Upper lobe of left lung (tissue), 6 donors: ENCODE measurements at regions not wholly inside any gene's neighbourhood (a gene's known extent, or its start where the extent isn't known, plus 50 kb on each side); places are given as distances from the start of the nearest gene placed in this dataset.

Experiments used
- ATAC-seq, 2 donors: fragments of 200-7000 bp; cut with Tn5 transposase; one replicate each; pipeline ENCODE4 v1.9.1; 2022; ENCODE audit warnings: mild to moderate bottlenecking in 2 of 2, moderate library complexity in 2 of 2; ENCODE audit not compliant: low FRiP score in 2 of 2
- DNase-seq, 2 donors: peaks; one replicate each; pipeline ENCODE4 v3.0.0-alpha.2; 2019 to 2020
- H3K27ac ChIP-seq, 4 donors: fragments of 200-600 bp; sonication (generic); one replicate each; pipeline ENCODE4 v1.5.1; 2016 to 2019
- H3K27me3 ChIP-seq, 4 donors: fragments of 200-600 bp; sonication (generic); one replicate each; pipeline ENCODE4 v1.5.1; 2017 to 2019
- H3K36me3 ChIP-seq, 4 donors: fragments of 200-600 bp; sonication (generic); one replicate each; pipeline ENCODE4 v1.5.1; 2016 to 2019
- H3K4me1 ChIP-seq, 4 donors: fragments of 200-600 bp; sonication (generic); one replicate each; pipeline ENCODE4 v1.5.1; 2018 to 2019
- H3K4me3 ChIP-seq, 4 donors: fragments of 200-600 bp; sonication (generic); one replicate each; pipeline ENCODE4 v1.5.1; 2017 to 2019; ENCODE audit warnings: mild to moderate bottlenecking in 2 of 4, moderate library complexity in 1 of 4
- H3K9me3 ChIP-seq, 4 donors: fragments of 200-600 bp; sonication (generic); one replicate each; pipeline ENCODE4 v1.5.1; 2018 to 2019
- CTCF ChIP-seq, 6 experiments: fragments of 450-650 bp in 4 of 6; fragments of 200-600 bp in 2 of 6; sonication (generic) in 2 of 6; IDR thresholded peaks; one replicate each; pipeline ENCODE4 v1.5.1; 2016 to 2019; ENCODE audit warnings: antibody characterized with exemption in 6 of 6
- EP300 ChIP-seq, 4 donors: sonication (generic); formaldehyde crosslinking; IDR thresholded peaks; one replicate each; pipeline ENCODE4 v1.5.1; 2017; ENCODE audit warnings: antibody characterized with exemption in 4 of 4, control low read depth in 2 of 4
- POLR2A ChIP-seq, 4 donors: fragments of 450-650 bp; IDR thresholded peaks; one replicate each; pipeline ENCODE4 v1.5.1; 2016 to 2017; ENCODE audit warnings: antibody characterized with exemption in 4 of 4, mild to moderate bottlenecking in 2 of 4
- POLR2AphosphoS5 ChIP-seq, 2 donors: sonication (generic); formaldehyde crosslinking; IDR thresholded peaks; one replicate each; pipeline ENCODE4 v1.5.1; 2017; ENCODE audit warnings: antibody characterized with exemption in 2 of 2
- WGBS, 2 donors: methylation state at CpG; one replicate each; pipeline ENCODE4 v1.1.5; 2017 to 2018; 5-methylcytosine and 5-hydroxymethylcytosine counted together
- donor health status: DM: no; HTN: no; CAD: no; lungs with moderate emphysema.
- donor health status: DM: no; HTN: yes; CAD: no; lungs with severe emphysema.

DNA sequence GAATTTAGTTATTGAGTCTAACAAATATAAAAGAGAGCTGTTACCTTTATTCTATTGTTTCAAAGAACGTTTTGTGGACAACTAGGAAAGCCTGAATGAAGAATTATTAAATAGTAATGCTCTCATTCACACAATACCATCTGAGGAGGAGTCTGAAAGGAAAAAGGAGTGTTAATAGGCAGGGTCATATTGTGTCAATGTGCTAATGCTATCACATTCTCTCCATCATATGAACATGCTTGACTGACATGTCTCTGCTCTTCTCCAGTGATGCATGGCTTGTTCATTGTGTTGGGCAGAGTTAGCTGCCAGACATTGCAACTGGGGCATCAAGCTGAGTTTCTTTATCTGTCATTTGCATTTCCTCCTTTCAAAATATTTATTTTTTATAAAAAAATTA, 1578.0 kb downstream of the MAT2B start:
- 47 to 78% methylated on average over 1 of the region's 1 CpG for WGBS, 2 donors
- Histone ChIP-seq H3K4me3 (no peak overlapping the region), H3K4me1 (no peaks in the 10 kb centered on the region), H3K27ac (no peak overlapping the region), H3K36me3 (no peaks in the 10 kb centered on the region), H3K27me3 (no peaks in the 10 kb centered on the region), H3K9me3 (no peaks in the 10 kb centered on the region)
- TF ChIP-seq EP300 (IDR thresholded peaks at IDR 0.05) = no peak
- no peak for TF ChIP-seq POLR2AphosphoS5 (IDR thresholded peaks at IDR 0.05)
- no peak for TF ChIP-seq CTCF (IDR thresholded peaks at IDR 0.05)
- TF ChIP-seq POLR2A (IDR thresholded peaks at IDR 0.05) = no peak
- ATAC-seq (no peak), DNase-seq (no peak)

DNA sequence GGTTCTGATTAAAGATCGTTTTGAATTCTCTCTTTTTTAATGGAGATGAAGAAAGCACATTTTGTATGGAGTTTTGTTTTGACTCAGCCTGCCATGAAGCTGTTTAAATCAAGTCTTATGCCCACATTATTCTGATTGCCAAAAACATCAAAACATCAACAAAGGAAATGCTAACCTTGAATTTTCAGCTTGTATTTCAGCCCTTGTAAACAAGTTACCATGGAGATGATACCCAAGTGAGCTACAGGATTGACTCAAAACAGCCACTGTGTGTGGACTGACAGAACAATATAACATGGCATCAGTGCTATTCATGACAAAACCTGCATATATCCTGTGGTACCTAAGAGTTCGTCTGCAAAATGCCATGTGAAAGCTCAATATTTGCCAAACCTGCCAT, 1581.0 kb downstream of the MAT2B start:
- no peaks in the 10 kb centered on the region for H3K27me3 ChIP-seq
- no peaks in the 10 kb centered on the region for H3K9me3 ChIP-seq
- no peaks in the 10 kb centered on the region for H3K4me1 ChIP-seq
- TF ChIP-seq POLR2A (IDR thresholded peaks at IDR 0.05) = no peak
- no peak for TF ChIP-seq CTCF (IDR thresholded peaks at IDR 0.05)
- no peak for TF ChIP-seq POLR2AphosphoS5 (IDR thresholded peaks at IDR 0.05)
- TF ChIP-seq EP300 (IDR thresholded peaks at IDR 0.05) = no peak
- H3K27ac ChIP-seq = no peak overlapping the region
- no peak overlapping the region for H3K4me3 ChIP-seq
- H3K36me3 ChIP-seq = no peaks in the 10 kb centered on the region
- DNase-seq (no peak), ATAC-seq (no peak)
- WGBS, 2 donors = 77 to 85% methylated on average over 2 of the region's 2 CpGs

GRCh38 chr5:165094782-165095181, 1589.4 kb downstream of the MAT2B start:
- H3K4me3 ChIP-seq = no peak overlapping the region
- no peaks in the 10 kb centered on the region for H3K9me3 ChIP-seq
- DNase-seq (no peak), ATAC-seq (no peak)
- no peaks in the 10 kb centered on the region for H3K27me3 ChIP-seq
- WGBS, 2 donors = 95 to 96% methylated on average over 1 of the region's 1 CpG
- H3K27ac ChIP-seq = no peak overlapping the region
- H3K36me3 ChIP-seq = no peaks in the 10 kb centered on the region
- no peaks in the 10 kb centered on the region for H3K4me1 ChIP-seq
- TF ChIP-seq EP300 (IDR thresholded peaks at IDR 0.05) (no peak), POLR2A (IDR thresholded peaks at IDR 0.05) (no peak), POLR2AphosphoS5 (IDR thresholded peaks at IDR 0.05) (no peak), CTCF (IDR thresholded peaks at IDR 0.05) (no peak)

GRCh38 chr5:165101709-165102108, 1596.3 kb downstream of the MAT2B start:
- H3K27ac ChIP-seq = no peak overlapping the region
- H3K4me1 ChIP-seq = no peaks in the 10 kb centered on the region
- no peak overlapping the region for H3K4me3 ChIP-seq
- H3K27me3 ChIP-seq = no peaks in the 10 kb centered on the region
- no peak for DNase-seq
- H3K9me3 ChIP-seq = no peaks in the 10 kb centered on the region
- H3K36me3 ChIP-seq = no peaks in the 10 kb centered on the region
- TF ChIP-seq POLR2AphosphoS5 (IDR thresholded peaks at IDR 0.05) (no peak), EP300 (IDR thresholded peaks at IDR 0.05) (no peak), CTCF (IDR thresholded peaks at IDR 0.05) (no peak), POLR2A (IDR thresholded peaks at IDR 0.05) (no peak)
- WGBS, 2 donors = 82 to 96% methylated on average over 3 of the region's 3 CpGs
- ATAC-seq = no peak

GRCh38 chr5:165104611-165105010, 1599.2 kb downstream of the MAT2B start:
- TF ChIP-seq EP300 (IDR thresholded peaks at IDR 0.05) = no peak
- no peak for TF ChIP-seq CTCF (IDR thresholded peaks at IDR 0.05)
- no peak for TF ChIP-seq POLR2AphosphoS5 (IDR thresholded peaks at IDR 0.05)
- TF ChIP-seq POLR2A (IDR thresholded peaks at IDR 0.05) = no peak
- WGBS, 2 donors = 60 to 61% methylated on average over 4 of the region's 4 CpGs
- Histone ChIP-seq H3K27ac (no peak overlapping the region), H3K27me3 (no peaks in the 10 kb centered on the region), H3K9me3 (no peaks in the 10 kb centered on the region), H3K4me3 (no peak overlapping the region), H3K36me3 (no peaks in the 10 kb centered on the region), H3K4me1 (no peaks in the 10 kb centered on the region)
- no peak for DNase-seq
- ATAC-seq = no peak
